HEK293 (cell line): ENCODE measurements at regions not wholly inside any gene's neighbourhood (a gene's known extent, or its start where the extent isn't known, plus 50 kb on each side); places are given as distances from the start of the nearest gene placed in this dataset.

Experiments used
- GLI2 ChIP-seq: fragments of 450-650 bp; formaldehyde crosslinking; IDR thresholded peaks from 2 replicates; pipeline ENCODE4; 2017; ENCODE audit warnings: missing biosample characterization, missing genetic modification characterization, low read depth, borderline replicate concordance
- GLIS1 ChIP-seq: fragments of 450-650 bp; formaldehyde crosslinking; IDR thresholded peaks from 2 replicates; pipeline ENCODE4 v1.5.1; 2016; ENCODE audit warnings: missing biosample characterization, missing genetic modification characterization
- KLF10 ChIP-seq: fragments of 450-650 bp; IDR thresholded peaks from 2 replicates; pipeline ENCODE4 v1.5.1; 2018; ENCODE audit warnings: missing biosample characterization, mild to moderate bottlenecking, missing genetic modification characterization
- KLF16 ChIP-seq: fragments of 450-650 bp; formaldehyde crosslinking; IDR thresholded peaks from 2 replicates; pipeline ENCODE4 v1.5.1; 2017; ENCODE audit warnings: missing biosample characterization, missing genetic modification characterization
- KLF9 ChIP-seq: fragments of 450-650 bp; formaldehyde crosslinking; IDR thresholded peaks from 2 replicates; pipeline ENCODE4 v1.5.1; 2016; ENCODE audit warnings: missing biosample characterization, missing genetic modification characterization, low read depth
- OVOL3 ChIP-seq: fragments of 450-650 bp; formaldehyde crosslinking; IDR thresholded peaks from 2 replicates; pipeline ENCODE4 v1.5.1; 2016; ENCODE audit warnings: missing biosample characterization, missing genetic modification characterization
- RBAK ChIP-seq: fragments of 450-650 bp; formaldehyde crosslinking; IDR thresholded peaks from 2 replicates; pipeline ENCODE4 v1.5.1; 2016; ENCODE audit warnings: missing biosample characterization, missing genetic modification characterization
- SALL2 ChIP-seq: fragments of 450-650 bp; formaldehyde crosslinking; IDR thresholded peaks from 2 replicates; pipeline ENCODE4 v1.5.0; 2017; ENCODE audit warnings: missing biosample characterization, mild to moderate bottlenecking, missing genetic modification characterization, borderline replicate concordance
- ZBTB17 ChIP-seq: fragments of 450-650 bp; formaldehyde crosslinking; IDR thresholded peaks from 2 replicates; pipeline ENCODE4 v1.5.1; 2016; ENCODE audit warnings: missing biosample characterization, missing genetic modification characterization
- ZFHX2 ChIP-seq: fragments of 450-650 bp; formaldehyde crosslinking; conservative IDR thresholded peaks from 2 replicates; pipeline ENCODE4 v1.5.1; 2016; ENCODE audit warnings: missing biosample characterization, missing genetic modification characterization
- ZFP37 ChIP-seq: fragments of 450-650 bp; formaldehyde crosslinking; IDR thresholded peaks from 2 replicates; pipeline ENCODE4 v1.5.1; 2016; ENCODE audit warnings: missing biosample characterization, missing genetic modification characterization
- ZNF23 ChIP-seq: fragments of 450-650 bp; formaldehyde crosslinking; IDR thresholded peaks from 2 replicates; pipeline ENCODE4 v1.5.1; 2016; ENCODE audit warnings: missing biosample characterization, missing genetic modification characterization, borderline replicate concordance
- ZNF311 ChIP-seq: fragments of 450-650 bp; formaldehyde crosslinking; IDR thresholded peaks from 2 replicates; pipeline ENCODE4 v1.5.1; 2017; ENCODE audit warnings: missing biosample characterization, missing genetic modification characterization, borderline replicate concordance
- ZNF335 ChIP-seq: fragments of 450-650 bp; formaldehyde crosslinking; conservative IDR thresholded peaks from 2 replicates; pipeline ENCODE4 v1.5.1; 2016; ENCODE audit warnings: missing biosample characterization, missing genetic modification characterization
- ZNF394 ChIP-seq: fragments of 450-650 bp; formaldehyde crosslinking; IDR thresholded peaks from 2 replicates; pipeline ENCODE4 v1.5.1; 2016; ENCODE audit warnings: missing biosample characterization, missing genetic modification characterization, mild to moderate bottlenecking, moderate library complexity, borderline replicate concordance
- ZNF404 ChIP-seq: fragments of 450-650 bp; formaldehyde crosslinking; IDR thresholded peaks from 2 replicates; pipeline ENCODE4 v1.5.1; 2017; ENCODE audit warnings: missing biosample characterization, missing genetic modification characterization
- ZNF658 ChIP-seq: fragments of 450-650 bp; formaldehyde crosslinking; IDR thresholded peaks from 2 replicates; pipeline ENCODE4; 2016; ENCODE audit warnings: missing biosample characterization, missing genetic modification characterization
- ZNF701 ChIP-seq: fragments of 450-650 bp; formaldehyde crosslinking; IDR thresholded peaks from 2 replicates; pipeline ENCODE4 v1.5.1; 2016; ENCODE audit warnings: missing biosample characterization, missing genetic modification characterization
- ZNF768 ChIP-seq: fragments of 450-650 bp; formaldehyde crosslinking; IDR thresholded peaks from 2 replicates; pipeline ENCODE4 v1.5.1; 2018; ENCODE audit warnings: missing biosample characterization, mild to moderate bottlenecking, missing genetic modification characterization
- ZNF791 ChIP-seq: fragments of 450-650 bp; formaldehyde crosslinking; IDR thresholded peaks from 2 replicates; pipeline ENCODE4 v1.5.1; 2016; ENCODE audit warnings: missing biosample characterization, missing genetic modification characterization
- ZSCAN30 ChIP-seq: fragments of 450-650 bp; IDR thresholded peaks from 2 replicates; pipeline ENCODE4 v1.5.1; 2018; ENCODE audit warnings: missing biosample characterization, mild to moderate bottlenecking, missing genetic modification characterization, moderate library complexity
- TF ChIP-seq, protein P1 (sequence below): fragments of 450-650 bp; formaldehyde crosslinking; IDR thresholded peaks from 2 replicates; pipeline ENCODE4 v1.5.1; 2016; ENCODE audit warnings: missing biosample characterization, missing genetic modification characterization
- TF ChIP-seq, protein P2 (sequence below): fragments of 450-650 bp; formaldehyde crosslinking; IDR thresholded peaks from 2 replicates; pipeline ENCODE4 v1.5.1; 2017; ENCODE audit warnings: missing biosample characterization, missing genetic modification characterization
- TF ChIP-seq, protein P3 (sequence below): fragments of 450-650 bp; formaldehyde crosslinking; IDR thresholded peaks from 2 replicates; pipeline ENCODE4 v1.5.1; 2016; ENCODE audit warnings: missing biosample characterization, missing genetic modification characterization, borderline replicate concordance
- TF ChIP-seq, protein P4 (sequence below): IDR thresholded peaks from 2 replicates; pipeline ENCODE4 v1.6.1; 2011; ENCODE audit warnings: mild to moderate bottlenecking, low read depth, low read length, borderline replicate concordance

GRCh38 chr21:43311301-43311817 is 115.6 kb downstream of the SIK1 start (continued):
- TF ChIP-seq SALL2: no peak
- TF ChIP-seq ZFHX2 (tag by site-specific recombination): no peak
- TF ChIP-seq ZNF335: no peak
- TF ChIP-seq ZSCAN30 (tag by site-specific recombination): no peak
- no peak for TF ChIP-seq ZNF658
- TF ChIP-seq RBAK (tag by site-specific recombination): no peak
- no peak for TF ChIP-seq GLI2 (tag by site-specific recombination)
- peak; percentile 100 for TF ChIP-seq GLIS1 (tag by site-specific recombination)
- TF ChIP-seq, protein P1, sequence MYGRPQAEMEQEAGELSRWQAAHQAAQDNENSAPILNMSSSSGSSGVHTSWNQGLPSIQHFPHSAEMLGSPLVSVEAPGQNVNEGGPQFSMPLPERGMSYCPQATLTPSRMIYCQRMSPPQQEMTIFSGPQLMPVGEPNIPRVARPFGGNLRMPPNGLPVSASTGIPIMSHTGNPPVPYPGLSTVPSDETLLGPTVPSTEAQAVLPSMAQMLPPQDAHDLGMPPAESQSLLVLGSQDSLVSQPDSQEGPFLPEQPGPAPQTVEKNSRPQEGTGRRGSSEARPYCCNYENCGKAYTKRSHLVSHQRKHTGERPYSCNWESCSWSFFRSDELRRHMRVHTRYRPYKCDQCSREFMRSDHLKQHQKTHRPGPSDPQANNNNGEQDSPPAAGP (tag by site-specific recombination): no peak
- no peak for TF ChIP-seq KLF10 (tag by site-specific recombination)
- 0 out of 2 replicates have a peak, but pooled peaks have one; percentile 33 for TF ChIP-seq ZBTB17
- TF ChIP-seq ZNF311: no peak
- TF ChIP-seq ZNF23 (tag by site-specific recombination): no peak
- TF ChIP-seq KLF16 (tag by site-specific recombination): no peak
- TF ChIP-seq ZNF404: no peak
- TF ChIP-seq, protein P2, sequence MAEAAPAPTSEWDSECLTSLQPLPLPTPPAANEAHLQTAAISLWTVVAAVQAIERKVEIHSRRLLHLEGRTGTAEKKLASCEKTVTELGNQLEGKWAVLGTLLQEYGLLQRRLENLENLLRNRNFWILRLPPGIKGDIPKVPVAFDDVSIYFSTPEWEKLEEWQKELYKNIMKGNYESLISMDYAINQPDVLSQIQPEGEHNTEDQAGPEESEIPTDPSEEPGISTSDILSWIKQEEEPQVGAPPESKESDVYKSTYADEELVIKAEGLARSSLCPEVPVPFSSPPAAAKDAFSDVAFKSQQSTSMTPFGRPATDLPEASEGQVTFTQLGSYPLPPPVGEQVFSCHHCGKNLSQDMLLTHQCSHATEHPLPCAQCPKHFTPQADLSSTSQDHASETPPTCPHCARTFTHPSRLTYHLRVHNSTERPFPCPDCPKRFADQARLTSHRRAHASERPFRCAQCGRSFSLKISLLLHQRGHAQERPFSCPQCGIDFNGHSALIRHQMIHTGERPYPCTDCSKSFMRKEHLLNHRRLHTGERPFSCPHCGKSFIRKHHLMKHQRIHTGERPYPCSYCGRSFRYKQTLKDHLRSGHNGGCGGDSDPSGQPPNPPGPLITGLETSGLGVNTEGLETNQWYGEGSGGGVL (tag by site-specific recombination): peak; percentile 65
- 0 out of 2 replicates have a peak, but pooled peaks have one; percentile 16 for TF ChIP-seq ZNF394 (tag by site-specific recombination)
- TF ChIP-seq ZNF701: no peak
- TF ChIP-seq ZNF768 (tag by site-specific recombination): no peak
- TF ChIP-seq OVOL3 (tag by site-specific recombination): no peak
- TF ChIP-seq, protein P3, sequence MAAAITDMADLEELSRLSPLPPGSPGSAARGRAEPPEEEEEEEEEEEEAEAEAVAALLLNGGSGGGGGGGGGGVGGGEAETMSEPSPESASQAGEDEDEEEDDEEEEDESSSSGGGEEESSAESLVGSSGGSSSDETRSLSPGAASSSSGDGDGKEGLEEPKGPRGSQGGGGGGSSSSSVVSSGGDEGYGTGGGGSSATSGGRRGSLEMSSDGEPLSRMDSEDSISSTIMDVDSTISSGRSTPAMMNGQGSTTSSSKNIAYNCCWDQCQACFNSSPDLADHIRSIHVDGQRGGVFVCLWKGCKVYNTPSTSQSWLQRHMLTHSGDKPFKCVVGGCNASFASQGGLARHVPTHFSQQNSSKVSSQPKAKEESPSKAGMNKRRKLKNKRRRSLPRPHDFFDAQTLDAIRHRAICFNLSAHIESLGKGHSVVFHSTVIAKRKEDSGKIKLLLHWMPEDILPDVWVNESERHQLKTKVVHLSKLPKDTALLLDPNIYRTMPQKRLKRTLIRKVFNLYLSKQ (tag by site-specific recombination): no peak
- TF ChIP-seq, protein P4, sequence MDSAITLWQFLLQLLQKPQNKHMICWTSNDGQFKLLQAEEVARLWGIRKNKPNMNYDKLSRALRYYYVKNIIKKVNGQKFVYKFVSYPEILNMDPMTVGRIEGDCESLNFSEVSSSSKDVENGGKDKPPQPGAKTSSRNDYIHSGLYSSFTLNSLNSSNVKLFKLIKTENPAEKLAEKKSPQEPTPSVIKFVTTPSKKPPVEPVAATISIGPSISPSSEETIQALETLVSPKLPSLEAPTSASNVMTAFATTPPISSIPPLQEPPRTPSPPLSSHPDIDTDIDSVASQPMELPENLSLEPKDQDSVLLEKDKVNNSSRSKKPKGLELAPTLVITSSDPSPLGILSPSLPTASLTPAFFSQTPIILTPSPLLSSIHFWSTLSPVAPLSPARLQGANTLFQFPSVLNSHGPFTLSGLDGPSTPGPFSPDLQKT: no peak
- no peak for TF ChIP-seq KLF9 (tag by site-specific recombination)
- TF ChIP-seq ZFP37 (tag by site-specific recombination): no peak
- TF ChIP-seq ZNF791 (tag by site-specific recombination): no peak
